Central memory CD8-positive, alpha-beta T cell (primary cell): ENCODE measurements at regions not wholly inside any gene's neighbourhood (a gene's known extent, or its start where the extent isn't known, plus 50 kb on each side); places are given as distances from the start of the nearest gene placed in this dataset.

ENCODE experiments used
- ATAC-seq: fragments of 150-1000 bp; cut with Tn5 transposase; replicated peaks from 2 replicates; pipeline ENCODE4 v1.10.0; 2022; ENCODE audit warnings: mild to moderate bottlenecking, moderate FRiP score, moderate number of reproducible peaks; ENCODE audit not compliant: poor library complexity, severe bottlenecking; ENCODE audit errors: extremely low read depth
- DNase-seq, 2 donors: peaks; one replicate each; pipeline ENCODE4 v3.0.0; 2021; ENCODE audit warnings: low spot score in 2 of 2
- H3K27ac Mint-ChIP-seq: one replicate; pipeline ENCODE4 v1.8.0; 2022; ENCODE audit warnings: low read depth, mild to moderate bottlenecking, moderate library complexity, mixed read lengths
- H3K27me3 Mint-ChIP-seq: one replicate; pipeline ENCODE4 v1.8.0; 2022; ENCODE audit warnings: mixed read lengths
- H3K36me3 Mint-ChIP-seq: one replicate; pipeline ENCODE4 v1.8.0; 2022; ENCODE audit warnings: mild to moderate bottlenecking, moderate library complexity, mixed read lengths; ENCODE audit not compliant: insufficient read depth
- H3K4me1 Mint-ChIP-seq: one replicate; pipeline ENCODE4 v1.8.0; 2022; ENCODE audit warnings: mixed read lengths
- H3K4me3 Mint-ChIP-seq: one replicate; pipeline ENCODE4 v1.8.0; 2022; ENCODE audit warnings: mild to moderate bottlenecking, moderate library complexity, mixed read lengths
- H3K9me3 Mint-ChIP-seq: one replicate; pipeline ENCODE4 v1.8.0; 2022; ENCODE audit warnings: mixed read lengths

DNA sequence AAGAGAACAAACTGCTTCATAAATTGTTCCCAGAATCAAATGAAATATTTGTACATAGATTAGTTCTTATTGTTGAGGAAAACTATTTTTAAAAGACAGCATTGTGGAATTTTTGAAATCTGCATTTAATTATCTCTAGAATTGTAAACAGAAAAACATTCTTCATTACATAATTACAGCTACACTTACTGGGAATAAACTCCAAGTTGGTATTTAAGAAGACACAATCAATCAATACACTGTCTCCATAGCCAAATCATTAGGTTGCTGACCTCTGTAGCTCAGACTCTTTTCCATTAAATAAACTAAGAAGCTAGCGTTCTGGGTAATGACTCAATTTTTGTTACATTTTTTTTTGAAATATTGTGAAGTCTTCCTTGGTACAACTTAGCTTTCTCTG is 70.2 kb upstream of the PIEZO2 start:
- DNase-seq (no peak), ATAC-seq (no peak)
- peaks cover 13% of the 10 kb centered on the region for H3K9me3 Mint-ChIP-seq
- H3K27me3 Mint-ChIP-seq, result no peaks in the 10 kb centered on the region
- no peaks in the 10 kb centered on the region for H3K36me3 Mint-ChIP-seq
- no peaks in the 10 kb centered on the region for H3K4me1 Mint-ChIP-seq
- H3K4me3 Mint-ChIP-seq, result no peak overlapping the region
- H3K27ac Mint-ChIP-seq, result no peak overlapping the region

DNA sequence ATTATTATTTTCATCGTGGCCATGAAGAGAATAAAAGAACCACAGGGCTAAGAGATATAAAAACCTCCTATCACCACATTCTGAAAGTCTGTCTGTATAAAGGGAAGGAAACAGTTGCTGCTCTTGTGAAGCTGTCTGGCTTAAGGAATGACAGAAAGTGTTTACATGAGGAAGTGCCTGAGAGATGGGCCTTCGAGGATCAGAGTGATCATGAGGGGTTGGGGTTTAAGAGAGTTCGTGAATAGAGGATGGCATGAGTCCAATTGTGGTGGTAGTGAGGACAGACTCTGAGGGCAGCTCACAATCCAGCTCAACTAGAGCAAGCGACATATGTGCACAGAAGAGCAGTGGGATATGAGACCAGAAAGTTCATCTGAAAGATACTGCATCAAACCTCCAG is 65.8 kb upstream of the PIEZO2 start:
- Mint-ChIP-seq H3K27me3 (no peaks in the 10 kb centered on the region), H3K36me3 (no peaks in the 10 kb centered on the region), H3K4me1 (no peaks in the 10 kb centered on the region), H3K27ac (no peak overlapping the region), H3K9me3 (peaks cover 13% of the 10 kb centered on the region), H3K4me3 (no peak overlapping the region)
- DNase-seq, result no peak
- no peak for ATAC-seq

DNA sequence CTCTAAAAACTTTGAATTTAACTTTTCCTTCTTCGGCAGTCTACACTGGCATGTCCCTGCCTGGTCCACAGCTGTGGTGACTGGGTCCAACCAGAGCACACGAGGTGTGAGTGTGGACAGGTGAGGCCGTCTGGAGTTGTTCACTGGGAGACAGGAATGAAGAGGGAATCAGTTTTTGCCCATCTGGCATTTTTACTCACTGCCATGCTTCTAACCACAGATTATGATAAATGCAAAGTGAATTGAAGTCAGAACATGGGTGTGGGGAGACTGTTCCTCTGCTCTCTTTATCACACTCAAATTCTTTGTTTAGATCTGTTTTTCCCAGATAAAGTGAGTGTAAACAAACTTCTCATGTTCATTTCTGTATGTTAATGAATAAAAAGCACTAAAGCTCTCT is 54.7 kb upstream of the PIEZO2 start:
- DNase-seq, result no peak
- no peak overlapping the region for H3K27ac Mint-ChIP-seq

DNA sequence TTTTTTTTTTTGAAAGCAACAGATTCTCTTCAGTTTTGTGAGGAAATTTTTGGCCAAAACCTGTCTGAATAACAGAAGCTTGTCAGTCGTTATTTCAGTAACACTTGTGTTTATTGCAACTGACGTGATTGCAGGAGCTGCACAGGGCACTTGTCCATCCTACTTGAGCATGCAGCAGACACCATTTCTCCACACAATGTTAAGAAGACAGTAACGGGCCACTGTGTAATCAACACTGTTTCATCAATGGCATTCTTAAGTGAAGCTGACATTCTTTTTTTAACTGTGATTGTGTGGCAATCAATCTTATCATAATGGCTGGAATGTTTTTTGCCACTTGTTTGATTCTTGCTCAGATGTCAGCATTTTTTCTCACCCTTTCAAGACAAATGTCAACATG is 50.1 kb upstream of the PIEZO2 start:
- DNase-seq (no peak), ATAC-seq (no peak)
- Mint-ChIP-seq H3K27me3 (no peaks in the 10 kb centered on the region), H3K9me3 (no peaks in the 10 kb centered on the region), H3K4me3 (no peak overlapping the region), H3K4me1 (no peaks in the 10 kb centered on the region), H3K36me3 (no peaks in the 10 kb centered on the region), H3K27ac (no peak overlapping the region)

More for the DNA sequence above, 54.7 kb upstream of the PIEZO2 start:
- no peak overlapping the region for H3K4me3 Mint-ChIP-seq
- peaks cover 6% of the 10 kb centered on the region for H3K9me3 Mint-ChIP-seq
- H3K4me1 Mint-ChIP-seq, result no peaks in the 10 kb centered on the region
- no peaks in the 10 kb centered on the region for H3K27me3 Mint-ChIP-seq
- no peaks in the 10 kb centered on the region for H3K36me3 Mint-ChIP-seq
- no peak for ATAC-seq
